ENCODE measurements at regions not wholly inside any gene's neighbourhood (a gene's known extent, or its start where the extent isn't known, plus 50 kb on each side); places are given as distances from the start of the nearest gene placed in this dataset.

DNA sequence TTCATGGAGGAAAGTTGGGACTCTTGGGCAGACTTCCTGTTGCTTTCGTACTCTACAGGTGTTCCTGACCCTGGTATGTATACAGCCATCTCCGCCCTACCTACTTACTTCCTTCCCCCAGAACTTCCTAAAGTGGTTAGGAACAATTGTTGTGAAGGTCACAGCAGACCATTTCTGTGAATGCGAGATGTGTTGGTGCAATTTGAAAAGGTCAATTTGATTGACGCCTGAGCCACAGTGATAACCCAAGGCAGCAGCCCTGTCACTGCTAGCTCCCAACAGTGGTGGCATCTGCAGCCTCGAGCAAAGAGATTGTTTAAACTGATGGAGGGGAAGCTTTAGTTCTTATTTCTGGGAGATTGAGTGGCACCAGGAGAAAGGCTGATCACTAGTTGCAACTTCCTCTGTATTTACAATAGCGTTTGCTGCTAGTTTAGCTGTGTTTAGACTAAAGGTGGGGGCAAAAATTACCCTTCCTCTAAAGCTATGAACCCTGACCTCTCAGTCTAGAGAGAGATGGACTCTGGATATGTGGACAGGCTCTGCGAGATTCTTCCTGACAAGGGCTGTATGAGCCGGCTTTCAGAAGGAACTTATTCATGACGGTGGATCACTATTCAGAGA is 78.3 kb upstream of the MAP4K3 start:
- no peak for DNase-seq

- no peak for DNase-seq
These were observed 78.8 kb upstream of the MAP4K3 start for GRCh38 chr2:39515897-39516346.

- DNase-seq, result peak; percentile 57
These were observed 79.4 kb upstream of the MAP4K3 start for GRCh38 chr2:39516347-39517101.

GRCh38 chr2:39517102-39517436 is 80.0 kb upstream of the MAP4K3 start:
- no peak for DNase-seq

DNA sequence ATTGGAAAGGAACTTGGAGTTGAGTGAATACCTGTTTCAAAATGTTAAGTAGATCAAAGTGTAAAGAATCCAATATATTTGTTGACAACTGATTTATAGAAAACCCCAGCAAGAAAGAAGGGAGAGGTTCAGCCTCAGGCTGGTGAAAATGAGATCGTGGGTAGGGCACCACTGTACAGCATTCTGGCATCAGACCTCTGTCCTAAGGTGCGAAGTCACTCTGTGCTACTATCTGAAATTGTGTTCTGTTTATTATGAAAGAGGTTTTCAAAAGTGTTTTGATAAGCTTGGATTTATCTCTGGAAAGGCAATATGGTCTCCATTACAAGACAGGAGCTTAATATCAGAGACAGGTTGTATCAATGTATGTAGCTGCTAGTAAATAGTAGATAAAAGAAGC is 80.5 kb upstream of the MAP4K3 start:
- no peak for DNase-seq

- no peak for DNase-seq
These were observed 82.8 kb upstream of the MAP4K3 start for GRCh38 chr2:39519886-39520285.

DNA sequence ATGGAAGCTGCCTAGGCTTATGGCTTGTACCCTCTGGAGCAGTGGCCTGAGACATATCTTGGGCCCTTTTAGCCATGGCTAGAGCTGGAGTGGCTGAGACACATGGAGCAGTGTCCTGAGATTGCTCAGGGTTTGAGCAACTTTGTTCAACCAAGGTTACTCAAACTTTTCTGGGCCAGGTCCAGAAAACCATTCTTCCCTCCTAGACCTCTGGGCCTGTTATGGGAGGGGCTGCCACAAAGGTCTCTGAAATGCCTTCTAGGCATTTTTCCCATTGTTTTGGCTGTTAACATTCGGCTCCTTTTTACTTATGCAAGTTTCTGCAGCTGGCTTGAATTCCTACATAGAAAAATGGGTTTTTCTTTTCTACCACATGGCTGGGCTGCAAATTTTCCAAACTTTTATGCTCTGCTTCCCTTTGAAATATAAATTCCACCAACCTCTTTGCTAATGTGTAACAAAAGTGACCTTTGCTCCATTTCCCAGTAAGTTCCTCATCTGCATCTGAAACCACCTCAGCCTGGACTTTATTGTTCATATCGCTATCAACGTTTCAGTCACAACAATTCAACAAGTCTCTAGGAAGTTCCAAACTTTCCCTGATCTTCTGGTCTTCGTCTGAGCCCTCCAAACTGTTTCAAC is 84.9 kb upstream of the MAP4K3 start:
- DNase-seq, result no peak

- DNase-seq, result no peak
These were observed 85.4 kb upstream of the MAP4K3 start for GRCh38 chr2:39522518-39522877.

GRCh38 chr2:39523308-39524044 is 86.4 kb upstream of the MAP4K3 start:
- DNase-seq, result no peak

DNA sequence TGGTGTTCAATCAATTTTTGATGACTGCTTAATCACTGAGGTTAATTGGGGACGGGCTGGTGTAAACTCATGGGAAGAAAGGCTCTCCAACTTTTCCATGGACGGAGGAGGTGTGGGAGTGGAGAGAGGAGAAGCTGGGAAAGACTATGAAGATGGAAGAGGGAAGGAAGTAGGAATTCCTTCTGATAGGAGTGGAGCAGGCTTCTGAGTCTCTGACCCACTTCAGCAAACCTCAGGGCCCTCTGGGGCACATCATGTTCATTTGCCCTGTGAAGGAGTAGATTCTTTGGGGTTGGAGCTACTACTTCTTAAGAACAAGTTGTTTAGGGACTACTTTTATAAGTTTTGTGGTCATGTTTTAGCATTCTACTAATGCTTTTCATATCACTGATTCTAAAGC is 87.0 kb upstream of the MAP4K3 start:
- DNase-seq, result no peak

GRCh38 chr2:39524756-39525635 is 87.9 kb upstream of the MAP4K3 start:
- DNase-seq, result no peak

- no peak for DNase-seq
These were observed 88.7 kb upstream of the MAP4K3 start for GRCh38 chr2:39525636-39526412.

DNA sequence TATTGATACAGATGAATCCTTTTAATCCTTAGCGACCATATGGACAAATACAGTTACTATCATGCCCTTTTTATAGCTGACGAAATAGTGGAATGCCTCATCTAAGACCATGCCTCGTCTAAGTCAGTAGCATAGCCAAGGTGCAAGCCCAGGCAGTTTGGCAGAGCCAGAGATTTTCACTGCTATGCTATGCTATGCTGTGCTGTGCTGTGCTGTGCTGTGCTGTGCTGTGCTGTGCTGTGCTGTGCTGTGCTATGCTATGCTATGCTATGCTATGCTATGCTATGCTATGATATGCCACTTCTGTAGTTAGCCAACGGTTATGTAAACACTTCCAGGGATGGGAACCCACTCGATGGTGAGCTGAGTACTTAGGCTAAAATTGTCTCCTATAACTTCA is 91.6 kb upstream of the MAP4K3 start:
- no peak for DNase-seq

- no peak for DNase-seq
These were observed 92.8 kb upstream of the MAP4K3 start for GRCh38 chr2:39529836-39530235.

- DNase-seq, result no peak
These were observed 93.4 kb upstream of the MAP4K3 start for GRCh38 chr2:39530411-39530866.

GRCh38 chr2:39531220-39531777 is 94.2 kb upstream of the MAP4K3 start:
- no peak for DNase-seq

DNA sequence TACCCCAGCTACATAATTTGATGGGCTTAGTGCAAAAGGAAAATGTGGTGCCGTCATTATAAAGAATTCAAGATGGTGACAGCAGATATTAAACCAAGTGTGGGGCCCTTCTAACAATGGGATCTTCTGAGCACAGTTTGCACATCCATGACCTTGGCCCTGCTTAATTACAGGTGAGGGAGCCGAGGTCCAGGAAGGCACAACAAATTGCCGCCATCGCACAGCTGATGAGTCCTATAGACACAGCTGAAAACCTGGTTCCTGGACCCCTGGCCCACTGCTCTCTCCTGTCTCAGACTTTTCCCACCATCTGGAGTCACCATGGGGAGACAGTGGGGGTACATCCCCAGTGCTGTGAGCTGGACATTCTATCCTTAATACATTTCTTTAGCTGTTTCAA is 95.8 kb upstream of the MAP4K3 start:
- DNase-seq, result no peak

- DNase-seq, result no peak
These were observed 97.1 kb upstream of the MAP4K3 start for GRCh38 chr2:39534095-39534711.

DNA sequence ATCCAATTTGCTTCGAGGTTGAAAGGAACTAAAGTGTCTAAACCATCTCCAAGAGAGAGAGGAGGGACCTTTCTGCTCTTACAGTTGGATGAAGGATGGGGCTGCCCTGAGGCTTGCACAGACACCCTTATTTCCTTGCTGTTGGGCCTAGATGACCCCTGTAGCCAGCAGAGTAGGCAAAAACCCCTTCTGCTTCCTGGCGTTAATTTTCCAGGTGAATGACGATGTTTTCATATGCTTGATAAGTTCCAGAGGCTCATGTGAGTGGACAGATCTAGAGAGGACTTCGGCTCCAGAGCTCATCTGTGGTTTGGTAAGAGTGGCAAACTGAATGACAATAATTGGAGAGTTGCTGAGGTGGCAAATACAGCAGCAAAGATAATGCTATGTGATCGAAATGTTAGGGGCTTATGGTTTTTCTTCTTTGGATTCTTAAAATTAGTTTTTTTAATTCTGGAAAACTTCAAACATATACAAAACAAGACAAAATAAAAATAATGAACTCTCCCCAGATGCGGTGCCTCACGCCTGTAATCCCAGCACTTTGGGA is 98.6 kb upstream of the MAP4K3 start:
- peak; percentile 70 for DNase-seq

DNA sequence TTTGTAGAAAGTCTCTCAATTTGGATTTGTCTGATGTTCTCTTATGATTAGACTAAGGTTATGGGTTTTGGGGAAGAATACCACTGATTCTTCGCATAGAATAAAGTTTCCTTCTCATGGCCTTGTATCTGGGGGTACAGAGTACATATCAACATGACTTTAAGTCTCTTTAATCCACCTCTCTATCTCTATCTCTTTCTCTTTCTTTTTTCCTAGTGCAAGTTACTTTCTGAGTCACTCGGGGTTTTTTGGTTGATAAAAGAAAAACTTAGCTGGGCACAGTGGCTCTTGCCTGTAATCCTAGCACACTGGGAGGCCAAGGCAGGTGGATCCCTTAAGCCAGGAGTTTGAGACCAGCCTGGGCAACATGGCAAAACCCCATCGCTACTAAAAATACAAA is 100.1 kb upstream of the MAP4K3 start:
- no peak for DNase-seq

DNA sequence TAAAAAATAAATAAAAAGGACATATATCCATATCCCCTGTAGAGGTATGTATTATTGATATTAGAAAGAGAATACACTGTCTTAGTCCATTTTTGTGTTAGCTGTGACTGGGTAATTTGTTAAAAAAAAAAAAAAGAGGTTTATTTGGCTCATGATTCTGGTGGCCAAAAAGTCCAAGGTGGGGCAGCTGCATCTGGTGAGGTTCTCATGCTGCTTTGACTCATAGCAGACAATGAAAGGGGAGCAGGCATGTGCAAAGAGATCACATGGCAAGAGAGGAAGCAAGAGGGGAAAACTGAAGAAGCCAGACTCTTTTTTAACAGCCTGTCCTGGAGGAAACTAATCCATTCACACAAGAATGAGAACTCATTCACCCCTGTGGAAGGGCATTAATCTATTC is 101.6 kb upstream of the MAP4K3 start:
- DNase-seq, result no peak
